Hematopoietic multipotent progenitor cell treated with erythropoietin and hydrocortisone succinate and interleukin-3 and kit ligand, for 15 days (in vitro differentiated cells): ENCODE measurements at regions not wholly inside any gene's neighbourhood (a gene's known extent, or its start where the extent isn't known, plus 50 kb on each side); places are given as distances from the start of the nearest gene placed in this dataset.
"Not testable (repeated sequence)": the region's sequence is repeated elsewhere in the genome, so short reads cannot be mapped to it uniquely, and the experiment has no call there.

ENCODE experiments used
- DNase-seq: peaks from one replicate; pipeline ENCODE4 v3.0.0-alpha.2; 2015; ENCODE audit warnings: low spot score

- DNase-seq: no peak
These were observed 280.4 kb downstream of the ALDH8A1 start for GRCh38 chr6:134669485-134669884.

GRCh38 chr6:134667111-134667510, 282.8 kb downstream of the ALDH8A1 start:
- DNase-seq: no peak

GRCh38 chr6:134666125-134666524, 283.8 kb downstream of the ALDH8A1 start:
- DNase-seq: no peak

- DNase-seq: no peak
These were observed 284.7 kb downstream of the ALDH8A1 start for GRCh38 chr6:134665029-134665723.

GRCh38 chr6:134663800-134664535, 285.9 kb downstream of the ALDH8A1 start:
- no peak for DNase-seq

- no peak for DNase-seq
These were observed 286.5 kb downstream of the ALDH8A1 start for GRCh38 chr6:134663356-134663755.

- no peak for DNase-seq
These were observed 287.7 kb downstream of the ALDH8A1 start for GRCh38 chr6:134662077-134662700.

- not testable (repeated sequence) for DNase-seq
These were observed 290.0 kb downstream of the ALDH8A1 start for GRCh38 chr6:134659885-134660284.

GRCh38 chr6:134658596-134658995, 291.3 kb downstream of the ALDH8A1 start:
- no peak for DNase-seq

GRCh38 chr6:134657751-134658527, 292.0 kb downstream of the ALDH8A1 start:
- no peak for DNase-seq

GRCh38 chr6:134657343-134657742, 292.6 kb downstream of the ALDH8A1 start:
- DNase-seq: no peak

GRCh38 chr6:134654751-134655150, 295.1 kb downstream of the ALDH8A1 start:
- no peak for DNase-seq

- DNase-seq: no peak
These were observed 298.4 kb downstream of the ALDH8A1 start for GRCh38 chr6:134651519-134651918.

GRCh38 chr6:134647861-134648260, 302.0 kb downstream of the ALDH8A1 start:
- no peak for DNase-seq

GRCh38 chr6:134642819-134643218, 307.1 kb downstream of the ALDH8A1 start:
- DNase-seq: no peak

GRCh38 chr6:134642279-134642678, 307.6 kb downstream of the ALDH8A1 start:
- DNase-seq: no peak

GRCh38 chr6:134640975-134641429, 308.9 kb downstream of the ALDH8A1 start:
- DNase-seq: peak; percentile 75

- no peak for DNase-seq
These were observed 309.7 kb downstream of the ALDH8A1 start for GRCh38 chr6:134640229-134640628.

GRCh38 chr6:134637847-134638437, 312.0 kb downstream of the ALDH8A1 start:
- DNase-seq: no peak

- DNase-seq: no peak
These were observed 312.6 kb downstream of the ALDH8A1 start for GRCh38 chr6:134637282-134637681.

- DNase-seq: no peak
These were observed 313.6 kb downstream of the ALDH8A1 start for GRCh38 chr6:134636186-134636799.
